DND-41 (cell line): ENCODE measurements at regions not wholly inside any gene's neighbourhood (a gene's known extent, or its start where the extent isn't known, plus 50 kb on each side); places are given as distances from the start of the nearest gene placed in this dataset.
"Not testable (repeated sequence)": the region's sequence is repeated elsewhere in the genome, so short reads cannot be mapped to it uniquely, and the experiment has no call there.

Experiments
- ATAC-seq: fragments of 200-7000 bp; cut with Tn5 transposase; 3 replicates; pipeline ENCODE4 v1.9.1; 2021; ENCODE audit warnings: low read depth; ENCODE audit not compliant: insufficient read depth
- DNase-seq: peaks from one replicate; pipeline ENCODE4 v3.0.0-alpha.2; 2020
- H2AFZ ChIP-seq: 2 replicates; pipeline ENCODE4 v1.6.0; 2012; ENCODE audit warnings: low read depth, low read length
- H3K27ac ChIP-seq: 2 replicates; pipeline ENCODE4 v1.5.1; 2012; ENCODE audit warnings: low read length, inconsistent platforms
- H3K27me3 ChIP-seq: fragments of 200-600 bp; sonication (generic); 2 replicates; pipeline ENCODE4 v1.6.0; 2012; ENCODE audit warnings: low read length, mild to moderate bottlenecking, inconsistent platforms; ENCODE audit not compliant: insufficient read depth, poor library complexity
- H3K36me3 ChIP-seq: 2 replicates; pipeline ENCODE4 v1.5.1; 2012; ENCODE audit warnings: low read length, inconsistent platforms; ENCODE audit not compliant: insufficient read depth
- H3K4me1 ChIP-seq: 2 replicates; pipeline ENCODE4 v1.5.1; 2012; ENCODE audit warnings: mild to moderate bottlenecking, low read length; ENCODE audit not compliant: insufficient read depth
- H3K4me2 ChIP-seq: 2 replicates; pipeline ENCODE4 v1.6.0; 2012; ENCODE audit warnings: mild to moderate bottlenecking, moderate library complexity, low read length, inconsistent platforms; ENCODE audit not compliant: insufficient read depth
- H3K4me3 ChIP-seq, 2 experiments: fragments of 200-600 bp in 1 of 2; shearing (Covaris generic) in 1 of 2; 2 replicates each; pipeline ENCODE4 v1.5.1; 2012 to 2016; ENCODE audit warnings: inconsistent platforms in 2 of 2, low read length in 2 of 2, mild to moderate bottlenecking in 2 of 2, low read depth in 1 of 2, moderate library complexity in 1 of 2
- H3K79me2 ChIP-seq: 2 replicates; pipeline ENCODE4 v1.6.0; 2012; ENCODE audit warnings: low read length, inconsistent platforms; ENCODE audit not compliant: insufficient read depth
- H3K9ac ChIP-seq: 2 replicates; pipeline ENCODE4 v1.6.0; 2012; ENCODE audit warnings: low read depth, mild to moderate bottlenecking, inconsistent platforms, low read length, moderate library complexity
- H3K9me3 ChIP-seq: 2 replicates; pipeline ENCODE4 v1.5.1; 2012; ENCODE audit warnings: low read length, moderate library complexity, mild to moderate bottlenecking, inconsistent platforms; ENCODE audit not compliant: insufficient read depth, severe bottlenecking
- H4K20me1 ChIP-seq: 2 replicates; pipeline ENCODE4 v1.6.0; 2012; ENCODE audit warnings: low read length; ENCODE audit not compliant: insufficient read depth
- EZH2 ChIP-seq: IDR thresholded peaks from 3 replicates; pipeline ENCODE4 v1.6.1; 2012; ENCODE audit warnings: borderline replicate concordance, low read depth, mild to moderate bottlenecking, moderate library complexity, low read length, inconsistent platforms; ENCODE audit not compliant: severe bottlenecking
- TF ChIP-seq, protein P1 (sequence below): IDR thresholded peaks from 2 replicates; pipeline ENCODE4 v1.5.1; 2012; ENCODE audit warnings: borderline replicate concordance, low read length, moderate library complexity, mild to moderate bottlenecking; ENCODE audit not compliant: poor library complexity, severe bottlenecking; ENCODE audit errors: extremely low read depth

DNA sequence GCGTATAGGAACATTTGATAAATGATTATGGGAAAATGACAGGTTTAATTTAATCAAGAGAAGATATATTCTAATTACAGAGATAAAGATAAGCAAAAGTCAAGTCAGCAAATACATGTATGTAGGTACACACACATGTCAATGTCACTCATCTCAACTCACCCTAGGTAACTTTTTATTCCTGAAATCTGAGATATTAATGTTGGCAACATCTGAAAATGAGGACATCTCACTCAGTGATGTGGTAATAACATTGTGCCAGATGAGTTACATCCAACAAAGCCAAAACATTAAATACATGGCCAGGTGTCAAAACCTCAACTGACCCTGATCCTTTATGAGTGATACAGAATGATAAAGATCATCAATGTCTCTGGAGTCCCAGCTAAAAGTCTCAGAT lies 363.3 kb upstream of the F9 start:
- Histone ChIP-seq H3K4me3 (no peak overlapping the region), H3K79me2 (no peaks in the 10 kb centered on the region), H3K9ac (no peak overlapping the region), H3K4me1 (no peaks in the 10 kb centered on the region), H3K27ac (no peak overlapping the region), H4K20me1 (no peaks in the 10 kb centered on the region), H3K36me3 (no peaks in the 10 kb centered on the region), H3K9me3 (no peaks in the 10 kb centered on the region), H3K4me2 (no peak overlapping the region), H3K27me3 (no peaks in the 10 kb centered on the region), H2AFZ (no peak overlapping the region)
- DNase-seq (no peak), ATAC-seq (no peak)
- TF ChIP-seq, protein P1, sequence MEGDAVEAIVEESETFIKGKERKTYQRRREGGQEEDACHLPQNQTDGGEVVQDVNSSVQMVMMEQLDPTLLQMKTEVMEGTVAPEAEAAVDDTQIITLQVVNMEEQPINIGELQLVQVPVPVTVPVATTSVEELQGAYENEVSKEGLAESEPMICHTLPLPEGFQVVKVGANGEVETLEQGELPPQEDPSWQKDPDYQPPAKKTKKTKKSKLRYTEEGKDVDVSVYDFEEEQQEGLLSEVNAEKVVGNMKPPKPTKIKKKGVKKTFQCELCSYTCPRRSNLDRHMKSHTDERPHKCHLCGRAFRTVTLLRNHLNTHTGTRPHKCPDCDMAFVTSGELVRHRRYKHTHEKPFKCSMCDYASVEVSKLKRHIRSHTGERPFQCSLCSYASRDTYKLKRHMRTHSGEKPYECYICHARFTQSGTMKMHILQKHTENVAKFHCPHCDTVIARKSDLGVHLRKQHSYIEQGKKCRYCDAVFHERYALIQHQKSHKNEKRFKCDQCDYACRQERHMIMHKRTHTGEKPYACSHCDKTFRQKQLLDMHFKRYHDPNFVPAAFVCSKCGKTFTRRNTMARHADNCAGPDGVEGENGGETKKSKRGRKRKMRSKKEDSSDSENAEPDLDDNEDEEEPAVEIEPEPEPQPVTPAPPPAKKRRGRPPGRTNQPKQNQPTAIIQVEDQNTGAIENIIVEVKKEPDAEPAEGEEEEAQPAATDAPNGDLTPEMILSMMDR: no peak

DNA sequence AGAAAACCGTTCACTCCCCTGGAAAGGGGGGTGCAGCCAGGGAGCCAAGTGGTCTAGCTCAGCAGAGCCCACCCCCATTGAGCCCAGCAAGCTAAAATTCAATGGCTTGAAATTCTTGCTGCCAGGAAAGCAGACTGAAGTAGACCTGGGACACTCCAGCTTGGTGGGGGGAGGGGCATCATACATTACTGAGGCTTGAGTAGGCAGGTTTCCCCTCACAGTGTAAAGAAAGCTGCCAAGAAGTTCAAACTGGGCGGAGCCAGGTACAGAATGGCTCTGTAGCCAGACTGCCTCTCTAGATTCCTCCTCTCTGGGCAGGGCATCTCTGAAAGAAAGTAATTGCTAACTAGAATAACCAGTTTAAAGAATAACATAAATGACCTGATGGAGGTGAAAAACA lies 372.3 kb upstream of the F9 start:
- no peaks in the 10 kb centered on the region for H3K9me3 ChIP-seq
- H3K27ac ChIP-seq: no peak overlapping the region
- no peak for ATAC-seq
- H3K4me2 ChIP-seq: no peak overlapping the region
- no peak for DNase-seq
- TF ChIP-seq EZH2: no peak
- TF ChIP-seq, protein P1: no peak
- H3K4me1 ChIP-seq: no peaks in the 10 kb centered on the region
- H3K36me3 ChIP-seq: no peaks in the 10 kb centered on the region
- no peaks in the 10 kb centered on the region for H3K27me3 ChIP-seq
- no peak overlapping the region for H2AFZ ChIP-seq
- no peaks in the 10 kb centered on the region for H3K79me2 ChIP-seq
- no peak overlapping the region for H3K9ac ChIP-seq
- no peaks in the 10 kb centered on the region for H4K20me1 ChIP-seq
- no peak overlapping the region for H3K4me3 ChIP-seq

DNA sequence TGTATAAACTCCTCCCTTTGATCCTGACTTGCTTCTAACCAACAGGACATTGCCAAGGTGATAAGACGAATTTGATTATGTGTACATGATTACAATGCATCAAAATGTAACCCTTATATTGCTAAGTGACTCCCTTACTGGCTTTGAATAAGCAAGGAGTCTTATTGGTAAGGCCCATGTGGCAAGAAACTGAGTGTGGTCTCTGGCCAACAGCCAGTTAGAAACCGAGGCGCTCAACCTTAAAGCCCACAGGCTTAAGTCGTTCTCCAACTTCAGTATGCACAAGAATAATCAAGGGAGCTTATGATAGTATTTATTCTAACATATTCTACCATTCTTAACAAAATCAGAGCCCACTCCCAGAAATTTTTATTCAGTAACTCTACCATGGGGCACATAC lies 374.2 kb upstream of the F9 start:
- Histone ChIP-seq H3K4me1 (no peaks in the 10 kb centered on the region), H3K27me3 (no peaks in the 10 kb centered on the region), H2AFZ (no peak overlapping the region), H3K36me3 (no peaks in the 10 kb centered on the region), H3K4me2 (no peak overlapping the region), H4K20me1 (no peaks in the 10 kb centered on the region), H3K27ac (no peak overlapping the region), H3K9ac (no peak overlapping the region), H3K4me3 (no peak overlapping the region), H3K9me3 (no peaks in the 10 kb centered on the region), H3K79me2 (no peaks in the 10 kb centered on the region)
- ATAC-seq (no peak), DNase-seq (no peak)
- TF ChIP-seq, protein P1: no peak
- TF ChIP-seq EZH2: no peak

DNA sequence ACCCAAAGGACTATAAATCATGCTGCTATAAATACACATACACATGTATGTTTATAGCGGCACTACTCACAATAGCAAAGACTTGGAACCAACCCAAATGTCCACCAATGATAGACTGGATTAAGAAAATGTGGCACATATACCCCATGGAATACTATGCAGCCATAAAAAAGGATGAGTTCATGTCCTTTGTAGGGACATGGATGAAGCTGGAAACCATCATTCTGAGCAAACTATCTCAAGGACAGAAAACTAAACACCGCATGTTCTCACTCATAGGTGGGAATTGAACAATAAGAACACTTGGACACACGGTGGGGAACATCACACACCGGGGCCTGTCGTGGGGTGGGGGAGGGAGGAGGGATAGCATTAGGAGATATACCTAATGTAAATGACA lies 383.9 kb upstream of the F9 start:
- H3K36me3 ChIP-seq, H3K4me2 ChIP-seq, H3K4me1 ChIP-seq, H3K9ac ChIP-seq, H4K20me1 ChIP-seq, H3K4me3 ChIP-seq, DNase-seq, H3K27me3 ChIP-seq, H3K9me3 ChIP-seq, H3K79me2 ChIP-seq, ATAC-seq, H2AFZ ChIP-seq, H3K27ac ChIP-seq: not testable (repeated sequence)
